KOPT-K1 (cell line): ENCODE measurements at regions not wholly inside any gene's neighbourhood (a gene's known extent, or its start where the extent isn't known, plus 50 kb on each side); places are given as distances from the start of the nearest gene placed in this dataset.

Source experiments
- H3K27ac ChIP-seq: fragments of 200-600 bp; sonication (generic); 2 replicates; pipeline ENCODE4 v1.5.1; 2016; ENCODE audit warnings: antibody characterized with exemption, mild to moderate bottlenecking, low read depth, low read length; ENCODE audit not compliant: poor library complexity, severe bottlenecking
- H3K36me3 ChIP-seq: fragments of 200-600 bp; sonication (generic); 2 replicates; pipeline ENCODE4 v1.5.1; 2017; ENCODE audit warnings: antibody characterized with exemption, mild to moderate bottlenecking, low read length, moderate library complexity; ENCODE audit not compliant: insufficient read depth
- H3K9me3 ChIP-seq: fragments of 200-600 bp; sonication (generic); 2 replicates; pipeline ENCODE4 v1.5.1; 2017; ENCODE audit warnings: antibody characterized with exemption, low read length, mild to moderate bottlenecking; ENCODE audit not compliant: insufficient read depth, poor library complexity, severe bottlenecking

- Histone ChIP-seq H3K36me3 (no peaks in the 10 kb centered on the region), H3K9me3 (no peaks in the 10 kb centered on the region), H3K27ac (no peak overlapping the region)
Measured at GRCh38 chr9:129399634-129399990, 221.3 kb downstream of the C9orf50 start.

GRCh38 chr9:129398961-129399633 is 221.0 kb upstream of the IER5L start:
- H3K27ac ChIP-seq: no peak overlapping the region
- no peaks in the 10 kb centered on the region for H3K9me3 ChIP-seq
- H3K36me3 ChIP-seq: no peaks in the 10 kb centered on the region

GRCh38 chr9:129398101-129398960 is 220.3 kb upstream of the IER5L start:
- Histone ChIP-seq H3K36me3 (no peaks in the 10 kb centered on the region), H3K9me3 (no peaks in the 10 kb centered on the region), H3K27ac (no peak overlapping the region)

GRCh38 chr9:129397335-129397734 is 219.3 kb upstream of the IER5L start:
- Histone ChIP-seq H3K27ac (no peak overlapping the region), H3K36me3 (no peaks in the 10 kb centered on the region), H3K9me3 (no peaks in the 10 kb centered on the region)

- Histone ChIP-seq H3K9me3 (no peaks in the 10 kb centered on the region), H3K27ac (no peak overlapping the region), H3K36me3 (no peaks in the 10 kb centered on the region)
Measured at GRCh38 chr9:129396365-129396708, 218.3 kb upstream of the IER5L start.

GRCh38 chr9:129395633-129396364 is 217.7 kb upstream of the IER5L start:
- no peak overlapping the region for H3K27ac ChIP-seq
- no peaks in the 10 kb centered on the region for H3K9me3 ChIP-seq

GRCh38 chr9:129394886-129395279 is 216.8 kb upstream of the IER5L start:
- Histone ChIP-seq H3K36me3 (no peaks in the 10 kb centered on the region), H3K9me3 (no peaks in the 10 kb centered on the region), H3K27ac (no peak overlapping the region)

More at GRCh38 chr9:129395633-129396364, 217.7 kb upstream of the IER5L start:
- H3K36me3 ChIP-seq: no peaks in the 10 kb centered on the region

GRCh38 chr9:129394061-129394885 is 216.2 kb upstream of the IER5L start:
- H3K36me3 ChIP-seq: no peaks in the 10 kb centered on the region
- no peak overlapping the region for H3K27ac ChIP-seq
- H3K9me3 ChIP-seq: no peaks in the 10 kb centered on the region

- Histone ChIP-seq H3K9me3 (no peaks in the 10 kb centered on the region), H3K36me3 (no peaks in the 10 kb centered on the region), H3K27ac (no peak overlapping the region)
Measured at GRCh38 chr9:129393064-129393463, 215.0 kb upstream of the IER5L start.

- Histone ChIP-seq H3K9me3 (no peaks in the 10 kb centered on the region), H3K36me3 (no peaks in the 10 kb centered on the region), H3K27ac (no peak overlapping the region)
Measured at GRCh38 chr9:129392093-129392541, 214.1 kb upstream of the IER5L start.

GRCh38 chr9:129391221-129391661 is 213.2 kb upstream of the IER5L start:
- Histone ChIP-seq H3K36me3 (no peaks in the 10 kb centered on the region), H3K9me3 (no peaks in the 10 kb centered on the region)

GRCh38 chr9:129390541-129390940 is 212.5 kb upstream of the IER5L start:
- Histone ChIP-seq H3K27ac (no peak overlapping the region), H3K36me3 (no peaks in the 10 kb centered on the region), H3K9me3 (no peaks in the 10 kb centered on the region)

More at GRCh38 chr9:129391221-129391661, 213.2 kb upstream of the IER5L start:
- no peak overlapping the region for H3K27ac ChIP-seq

GRCh38 chr9:129387822-129388221 is 209.8 kb upstream of the IER5L start:
- no peaks in the 10 kb centered on the region for H3K9me3 ChIP-seq
- no peak overlapping the region for H3K27ac ChIP-seq

GRCh38 chr9:129386812-129387177 is 208.7 kb upstream of the IER5L start:
- H3K9me3 ChIP-seq: no peaks in the 10 kb centered on the region
- H3K36me3 ChIP-seq: no peaks in the 10 kb centered on the region
- H3K27ac ChIP-seq: no peak overlapping the region

More at GRCh38 chr9:129387822-129388221, 209.8 kb upstream of the IER5L start:
- H3K36me3 ChIP-seq: no peaks in the 10 kb centered on the region
